HG03439 (cell line): ENCODE measurements at regions not wholly inside any gene's neighbourhood (a gene's known extent, or its start where the extent isn't known, plus 50 kb on each side); places are given as distances from the start of the nearest gene placed in this dataset.
"Not testable (repeated sequence)": the region's sequence is repeated elsewhere in the genome, so short reads cannot be mapped to it uniquely, and the experiment has no call there.

Experiments used
- ATAC-seq: cut with Tn5 transposase; IDR thresholded peaks from one replicate; pipeline ENCODE4 v1.9.1; 2021; ENCODE audit warnings: mild to moderate bottlenecking, moderate library complexity; ENCODE audit not compliant: unreplicated experiment

DNA sequence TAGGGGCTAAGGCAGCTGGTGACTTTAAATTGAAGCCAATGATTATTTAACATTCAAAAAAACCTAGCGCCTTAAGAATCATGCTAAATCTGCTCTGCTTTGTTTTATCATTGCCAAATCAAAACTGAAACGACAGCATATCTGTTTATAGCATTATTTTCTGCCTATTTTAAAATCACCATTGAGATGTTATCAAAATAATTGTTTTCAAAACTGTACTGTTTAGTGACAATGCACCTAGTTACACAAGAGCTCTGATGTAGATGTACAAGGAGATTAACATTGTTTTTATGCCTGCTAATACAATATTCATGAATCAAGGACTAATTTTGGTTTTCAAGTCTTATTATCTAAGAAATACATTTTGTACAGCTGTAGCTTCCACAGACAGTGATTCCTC lies 1521.3 kb downstream of the AMY1C start:
- ATAC-seq: no peak

DNA sequence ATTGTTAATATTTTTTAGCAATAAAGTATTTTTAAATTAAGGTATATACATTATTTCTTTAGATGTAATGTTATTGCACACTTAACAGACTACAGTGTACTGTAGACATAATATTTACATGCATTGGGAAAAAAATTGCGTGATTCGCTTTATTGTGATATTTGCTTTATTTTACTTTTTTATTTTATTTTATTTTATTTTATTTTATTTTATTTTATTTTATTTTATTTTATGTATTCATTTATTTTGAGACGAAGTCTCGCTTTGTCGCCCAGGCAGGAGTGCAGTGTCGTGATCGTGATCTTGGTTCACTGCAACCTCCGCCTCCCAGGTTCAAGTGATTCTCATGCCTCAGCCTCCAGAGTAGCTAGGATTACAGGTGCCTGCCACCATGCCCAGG lies 1522.7 kb downstream of the AMY1C start:
- ATAC-seq: not testable (repeated sequence)

DNA sequence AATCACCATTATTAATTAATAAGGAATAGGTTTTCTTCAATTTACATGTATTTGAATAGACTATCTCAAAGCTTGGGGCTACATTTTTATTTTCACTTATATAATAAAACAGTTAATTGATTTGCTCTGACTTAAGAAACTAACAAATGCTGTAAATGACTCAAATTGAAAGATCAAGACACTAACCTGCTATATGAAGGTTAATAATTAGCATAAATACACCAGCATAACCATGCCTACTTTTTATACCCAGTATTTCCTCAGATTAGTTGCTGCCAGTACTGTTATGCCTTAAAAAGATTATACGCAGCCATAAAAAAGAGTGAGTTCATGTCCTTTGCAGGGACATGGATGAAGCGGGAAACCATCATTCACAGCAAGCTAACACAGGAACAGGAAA lies 1545.1 kb downstream of the AMY1C start:
- ATAC-seq: no peak

DNA sequence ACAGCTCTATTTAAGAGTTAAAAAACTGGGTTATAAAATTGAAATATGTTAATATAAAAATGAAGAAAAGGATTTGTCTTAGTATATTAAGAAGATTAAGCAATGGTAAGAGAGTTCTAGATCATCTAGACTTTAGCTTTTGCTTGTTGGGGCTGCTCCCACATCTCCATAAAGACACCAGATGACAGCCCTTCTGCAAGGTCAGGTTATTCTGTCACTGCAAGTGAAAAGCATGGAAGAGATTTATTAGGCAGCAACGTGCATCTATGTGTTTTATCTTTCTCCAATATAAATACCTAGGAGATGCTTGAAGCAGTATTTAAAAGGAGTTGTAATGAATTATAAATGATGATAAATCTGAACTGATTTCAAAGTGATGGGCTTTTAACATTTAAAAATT lies 1560.4 kb downstream of the AMY1C start:
- no peak for ATAC-seq

GRCh38 chr1:105317976-105318375 lies 1568.3 kb downstream of the AMY1C start:
- ATAC-seq: no peak

DNA sequence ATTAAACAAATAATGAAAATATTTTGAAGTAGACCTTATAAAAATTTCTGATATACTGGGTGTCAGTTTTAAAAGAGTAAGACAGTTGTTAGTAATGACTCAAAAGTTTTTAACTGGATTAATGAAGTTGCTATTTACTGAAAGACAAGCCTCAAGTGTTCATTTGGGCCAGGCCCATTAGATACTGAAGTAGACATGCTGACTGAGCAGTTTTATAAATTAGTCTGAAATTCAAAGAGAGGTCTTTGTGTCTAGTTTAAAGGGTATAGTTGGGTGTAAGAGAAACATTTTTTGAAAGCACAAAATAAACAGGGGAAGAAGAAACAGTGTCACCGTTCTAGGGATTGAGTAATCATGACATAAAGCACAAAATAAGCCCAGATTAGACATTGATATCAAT lies 1577.2 kb downstream of the AMY1C start:
- no peak for ATAC-seq

- ATAC-seq: no peak
Observed at GRCh38 chr1:105337420-105337819, 1587.7 kb downstream of the AMY1C start.

DNA sequence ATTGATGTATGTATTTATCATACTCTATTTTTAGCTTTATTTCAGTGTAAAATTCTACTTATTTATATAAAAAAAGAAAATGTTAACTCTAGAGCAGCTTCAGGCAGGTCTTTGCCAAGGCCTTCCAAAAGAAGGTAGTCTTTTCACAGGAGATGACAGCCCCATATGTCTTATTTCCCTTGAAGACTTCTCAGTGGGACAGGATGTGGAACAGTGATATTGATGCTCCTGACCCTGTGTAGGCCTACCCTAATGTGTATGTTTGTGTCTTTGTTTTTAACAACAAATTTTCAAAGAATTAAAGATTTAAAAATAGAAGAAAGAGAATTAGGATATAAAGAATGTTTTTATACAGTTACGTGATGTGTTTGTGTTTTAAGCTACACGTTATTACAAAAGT lies 1593.6 kb downstream of the AMY1C start:
- no peak for ATAC-seq

- ATAC-seq: no peak
Observed at GRCh38 chr1:105359457-105359856, 1609.8 kb downstream of the AMY1C start.

DNA sequence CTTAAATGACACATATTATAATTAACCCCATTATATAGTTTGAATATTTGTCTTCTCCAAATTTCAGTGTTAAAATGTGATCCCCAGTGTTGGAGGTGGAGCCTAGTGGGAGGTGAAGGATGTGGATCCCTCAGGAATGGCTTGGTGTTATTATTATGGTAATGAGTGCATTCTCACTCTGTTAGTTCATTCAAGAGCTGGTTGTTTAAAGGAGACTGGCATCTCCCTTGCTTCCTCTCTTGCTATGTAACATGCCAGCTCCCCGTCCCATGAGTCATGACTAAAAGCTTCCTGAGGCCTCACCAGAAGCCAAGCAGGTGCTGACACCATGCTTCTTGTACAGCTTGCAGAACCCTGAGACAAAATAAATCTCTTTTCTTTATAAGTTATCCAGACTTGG lies 1612.7 kb downstream of the AMY1C start:
- no peak for ATAC-seq

GRCh38 chr1:105368446-105368845 lies 1618.7 kb downstream of the AMY1C start:
- no peak for ATAC-seq

DNA sequence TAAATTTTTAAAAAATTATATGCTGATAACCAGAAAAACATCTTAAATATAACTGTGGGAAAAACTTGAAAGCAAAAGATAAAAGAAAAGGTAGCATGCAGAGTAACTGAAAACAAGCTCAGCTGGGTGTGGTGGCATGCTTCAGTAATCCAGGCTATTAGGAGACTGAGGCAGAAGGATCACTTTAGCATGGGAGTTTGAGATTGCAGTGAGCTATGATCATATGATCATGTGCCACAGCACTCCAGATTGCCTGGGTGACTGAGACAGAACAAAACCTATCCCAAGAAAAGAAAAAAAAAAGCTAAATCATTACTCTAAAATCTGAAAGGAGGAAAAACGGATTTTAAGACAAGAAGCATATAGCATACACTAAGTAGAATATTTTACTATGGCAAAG lies 1624.0 kb downstream of the AMY1C start:
- ATAC-seq: no peak

DNA sequence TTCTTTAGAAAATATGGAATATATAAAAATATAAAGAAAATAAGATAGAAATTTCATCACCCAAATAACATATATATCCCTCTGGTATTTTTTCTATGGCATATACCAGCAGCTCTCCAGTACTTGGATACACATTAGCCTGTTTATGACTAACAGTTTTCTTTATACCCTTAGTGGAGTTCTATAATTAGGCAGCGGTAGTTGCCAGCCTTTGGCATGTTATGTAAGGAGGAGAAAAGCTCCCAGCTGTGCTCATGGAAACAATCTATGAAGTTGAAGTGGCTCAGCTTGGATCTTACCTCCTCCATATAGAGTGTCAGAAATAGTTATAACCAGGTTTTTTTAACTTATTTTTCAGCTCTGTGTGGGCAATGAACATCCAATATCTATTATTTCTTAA lies 1636.8 kb downstream of the AMY1C start:
- no peak for ATAC-seq

GRCh38 chr1:105396001-105396400 lies 1646.3 kb downstream of the AMY1C start:
- ATAC-seq: no peak

DNA sequence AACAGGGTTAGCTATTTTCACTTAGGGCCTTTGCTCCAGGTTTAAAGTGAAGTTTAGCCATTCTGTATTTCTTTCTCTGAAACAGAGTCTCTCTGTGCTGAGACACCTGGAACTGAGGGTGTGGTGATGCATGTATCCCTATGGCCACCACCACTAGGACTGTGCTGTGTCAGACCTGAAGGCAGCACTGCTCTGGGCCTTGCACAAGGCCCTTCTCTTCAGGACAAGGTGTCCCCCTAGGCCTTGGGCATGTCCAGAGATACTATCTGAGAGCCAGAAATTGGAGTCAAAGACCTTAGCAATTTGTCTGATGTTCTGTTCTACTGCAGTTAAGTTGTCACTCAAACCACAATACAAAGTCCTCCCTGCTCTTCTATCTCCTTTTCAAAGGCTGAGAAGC lies 1649.2 kb downstream of the AMY1C start:
- no peak for ATAC-seq

DNA sequence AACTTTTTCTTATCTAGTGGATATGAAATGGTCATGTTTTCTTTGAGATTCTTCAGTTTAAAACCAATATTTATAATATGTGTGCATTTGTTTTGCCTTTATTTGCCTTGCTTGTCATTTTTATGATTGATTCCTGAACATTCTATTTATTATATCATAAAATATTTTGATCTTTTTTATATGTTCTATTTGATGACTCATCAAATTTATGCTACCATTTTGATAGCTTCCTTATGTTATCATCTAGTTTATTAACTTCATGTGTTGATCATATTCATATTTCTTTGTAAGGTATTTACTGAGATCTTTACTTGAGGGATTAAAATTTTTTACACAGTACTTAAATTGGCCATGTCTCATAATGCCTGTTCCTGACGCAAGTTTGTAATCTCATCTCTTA lies 1650.0 kb downstream of the AMY1C start:
- no peak for ATAC-seq

DNA sequence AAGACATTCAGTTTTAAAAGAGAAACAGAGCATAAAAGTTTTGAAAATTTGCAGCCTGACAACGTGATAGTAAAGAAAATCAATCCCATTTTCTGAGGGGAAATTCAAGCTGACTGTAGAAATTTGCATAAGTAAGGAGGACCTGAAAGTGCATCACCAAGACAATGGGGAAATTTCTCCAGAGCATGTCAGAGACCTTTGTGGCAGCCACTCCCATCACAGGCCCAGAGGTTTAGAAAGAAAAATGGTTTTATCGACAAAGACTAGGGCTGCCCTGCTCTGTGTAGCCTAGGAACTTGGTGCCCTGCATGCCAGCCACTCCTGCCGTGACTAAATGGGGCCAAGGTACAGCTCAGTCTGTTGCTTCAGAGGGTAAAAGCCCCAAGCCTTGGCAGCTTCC lies 1640.2 kb upstream of the PRMT6 start:
- no peak for ATAC-seq

DNA sequence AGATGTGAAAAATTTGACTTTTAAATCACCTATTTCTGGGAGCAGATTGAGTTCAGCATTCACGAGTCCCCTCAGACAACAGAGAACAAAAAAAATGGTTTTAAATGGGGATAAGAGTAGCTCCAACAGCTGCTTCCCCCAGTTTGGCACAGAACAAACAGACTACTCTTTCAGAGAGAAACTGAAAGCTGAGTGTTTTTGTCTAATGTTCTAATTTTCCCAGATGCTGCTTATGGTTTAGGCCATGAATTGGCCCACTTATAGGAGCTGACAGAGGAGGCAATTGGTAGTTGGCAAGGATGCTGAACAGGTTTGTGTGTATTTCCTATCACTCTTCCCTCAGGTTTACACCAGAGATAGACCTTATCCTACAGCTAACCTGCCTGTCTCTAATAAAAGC lies 1637.4 kb upstream of the PRMT6 start:
- no peak for ATAC-seq

DNA sequence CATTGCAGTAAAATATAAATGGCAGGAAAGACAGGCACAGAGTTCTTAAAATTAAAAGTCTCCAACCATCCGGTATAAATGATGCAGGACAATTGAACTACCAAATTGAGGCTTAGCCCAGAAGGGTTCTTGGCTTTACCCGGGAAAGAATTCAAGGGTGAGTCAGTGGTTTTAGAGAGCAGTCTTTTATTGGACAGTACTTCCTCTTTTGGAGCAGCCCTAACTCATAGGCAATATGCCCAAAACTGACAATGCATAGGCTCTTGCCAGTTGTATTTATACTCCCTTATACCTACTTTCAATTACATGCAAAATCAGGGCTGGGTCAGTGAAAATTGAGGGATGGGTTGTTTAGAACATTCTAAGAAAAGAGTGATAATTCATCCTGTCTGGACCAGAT lies 1628.9 kb upstream of the PRMT6 start:
- ATAC-seq: no peak

DNA sequence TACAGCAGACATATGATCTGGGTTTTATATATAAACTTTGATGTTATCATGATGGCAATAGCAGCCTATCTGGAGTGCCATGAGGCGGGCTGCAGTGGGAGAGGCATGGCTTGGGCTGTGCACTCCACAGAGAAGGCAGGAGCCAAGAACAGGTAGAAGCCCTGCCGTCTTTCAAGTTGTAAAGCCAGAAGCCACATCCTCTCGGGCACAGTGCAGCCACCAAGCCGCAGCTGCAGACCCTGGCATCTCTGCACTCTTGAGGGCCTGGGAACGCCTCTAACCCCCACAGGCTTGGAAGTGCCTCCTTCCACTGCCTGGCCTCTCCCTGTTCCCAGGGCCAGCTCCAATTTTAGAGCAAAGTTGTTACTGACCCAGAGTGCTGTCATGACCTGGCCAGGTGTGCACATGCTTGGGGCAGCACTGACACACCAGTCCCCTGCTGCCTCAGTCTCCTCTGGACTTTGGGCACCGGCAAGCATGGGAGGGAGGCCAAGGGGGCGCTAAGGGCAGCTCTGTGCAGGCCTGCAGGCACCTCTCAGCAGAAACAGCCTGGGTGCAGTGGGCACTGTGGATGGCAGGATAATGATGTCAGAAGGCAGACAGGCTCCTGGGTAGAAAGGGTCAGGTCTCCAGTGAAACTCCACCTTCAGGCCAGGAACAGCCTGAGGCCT lies 1619.8 kb upstream of the PRMT6 start:
- ATAC-seq: no peak

DNA sequence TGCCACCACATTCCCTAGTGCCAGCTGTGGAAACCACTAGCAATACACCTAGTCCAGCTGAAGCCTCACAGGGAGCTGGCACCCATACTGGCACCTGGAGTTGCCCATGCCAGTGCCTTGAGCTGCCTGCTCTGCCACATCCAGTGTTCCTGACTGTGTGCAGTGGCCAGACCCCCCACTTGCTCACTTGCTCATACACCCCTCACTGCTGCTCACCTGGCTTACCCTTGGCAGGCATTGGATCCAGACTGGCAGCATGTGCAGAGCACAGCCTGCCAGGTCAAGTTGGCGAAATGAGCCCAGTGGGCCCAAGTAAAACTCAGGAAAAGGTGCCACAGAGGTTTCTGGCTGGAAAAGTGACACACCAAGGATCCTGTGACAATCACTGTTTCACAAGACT lies 1618.6 kb upstream of the PRMT6 start:
- no peak for ATAC-seq

DNA sequence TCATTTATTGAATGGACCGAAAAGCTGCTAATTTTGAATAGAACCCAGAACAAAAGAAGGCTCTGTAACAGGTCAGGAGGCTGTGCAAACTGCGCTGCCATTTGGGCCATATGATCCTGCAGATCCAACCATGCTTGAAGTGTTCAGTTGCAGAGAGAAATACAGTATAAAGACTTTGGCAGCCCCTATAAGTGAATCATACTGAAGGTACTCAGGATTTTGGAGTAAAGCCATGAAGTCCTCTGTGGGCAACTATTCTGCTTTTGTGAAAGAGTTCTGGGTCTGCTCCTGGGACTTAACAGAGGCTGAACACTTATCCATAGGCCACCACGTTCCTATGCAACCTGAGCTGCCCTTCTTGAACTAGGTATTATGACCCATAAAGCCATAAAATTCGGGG lies 1613.6 kb upstream of the PRMT6 start:
- no peak for ATAC-seq

DNA sequence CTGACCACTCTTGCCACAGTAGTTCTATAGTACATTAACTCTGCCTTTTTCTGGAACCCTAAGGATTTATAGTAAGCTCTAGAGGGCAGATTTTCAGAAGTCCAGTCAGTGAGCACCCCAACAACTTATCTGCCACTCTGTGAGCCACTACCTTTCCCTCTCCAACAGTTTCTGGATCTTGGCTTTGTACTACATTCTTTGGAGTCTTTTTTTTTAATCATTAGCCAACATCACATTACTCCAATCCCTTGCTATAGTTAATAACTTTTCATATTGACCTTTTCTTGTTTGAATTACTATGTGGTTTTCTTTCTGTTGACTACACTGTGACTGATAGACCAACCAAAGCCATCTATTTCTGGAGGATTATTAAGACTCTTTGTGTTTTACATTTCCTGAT lies 1596.7 kb upstream of the PRMT6 start:
- ATAC-seq: no peak

DNA sequence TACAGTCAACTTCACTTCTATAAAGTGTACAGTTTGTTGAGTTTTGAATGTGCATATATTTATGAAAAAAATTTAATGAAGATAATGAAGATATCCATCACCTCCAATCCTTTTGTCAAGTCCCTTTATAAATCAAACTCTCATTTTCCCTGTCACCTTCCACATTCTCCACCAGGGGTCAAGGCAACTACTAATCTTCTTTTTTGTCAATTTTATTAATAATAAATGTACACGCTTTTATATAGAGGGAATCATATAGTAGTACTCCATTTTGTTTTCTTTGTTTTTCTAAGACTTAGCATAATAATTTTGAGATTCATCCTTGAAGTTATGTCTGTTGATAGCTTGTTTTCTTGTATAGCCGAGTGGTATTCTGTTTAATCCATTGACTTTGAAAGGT lies 1594.2 kb upstream of the PRMT6 start:
- ATAC-seq: no peak
